ENCODE measurements at regions not wholly inside any gene's neighbourhood (a gene's known extent, or its start where the extent isn't known, plus 50 kb on each side); places are given as distances from the start of the nearest gene placed in this dataset.
"Not testable (repeated sequence)": the region's sequence is repeated elsewhere in the genome, so short reads cannot be mapped to it uniquely, and the experiment has no call there.

DNA sequence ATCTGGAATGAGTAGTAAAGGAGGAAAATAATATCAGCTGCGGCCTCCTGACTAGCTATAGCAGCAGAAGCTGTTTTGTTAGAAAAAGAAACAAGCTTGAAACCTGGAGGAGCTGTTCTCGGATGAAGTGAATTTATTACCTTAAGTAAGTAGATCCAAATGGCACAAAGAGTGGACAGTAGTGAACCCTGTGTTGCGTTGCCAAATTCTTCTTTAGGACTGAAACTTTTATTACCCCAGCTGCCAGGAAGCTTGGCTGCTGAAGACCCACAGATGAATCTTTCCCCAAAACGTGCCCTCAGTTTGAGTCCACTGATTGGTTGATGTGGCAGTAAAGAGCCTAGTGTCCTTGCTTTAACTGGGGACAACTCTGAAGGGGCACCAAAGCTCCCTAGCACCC lies 366.8 kb upstream of the GBE1 start:
- DNase-seq (ENCODE audit: low read depth in 2 of 2, low spot score in 1 of 2), result no peak

DNA sequence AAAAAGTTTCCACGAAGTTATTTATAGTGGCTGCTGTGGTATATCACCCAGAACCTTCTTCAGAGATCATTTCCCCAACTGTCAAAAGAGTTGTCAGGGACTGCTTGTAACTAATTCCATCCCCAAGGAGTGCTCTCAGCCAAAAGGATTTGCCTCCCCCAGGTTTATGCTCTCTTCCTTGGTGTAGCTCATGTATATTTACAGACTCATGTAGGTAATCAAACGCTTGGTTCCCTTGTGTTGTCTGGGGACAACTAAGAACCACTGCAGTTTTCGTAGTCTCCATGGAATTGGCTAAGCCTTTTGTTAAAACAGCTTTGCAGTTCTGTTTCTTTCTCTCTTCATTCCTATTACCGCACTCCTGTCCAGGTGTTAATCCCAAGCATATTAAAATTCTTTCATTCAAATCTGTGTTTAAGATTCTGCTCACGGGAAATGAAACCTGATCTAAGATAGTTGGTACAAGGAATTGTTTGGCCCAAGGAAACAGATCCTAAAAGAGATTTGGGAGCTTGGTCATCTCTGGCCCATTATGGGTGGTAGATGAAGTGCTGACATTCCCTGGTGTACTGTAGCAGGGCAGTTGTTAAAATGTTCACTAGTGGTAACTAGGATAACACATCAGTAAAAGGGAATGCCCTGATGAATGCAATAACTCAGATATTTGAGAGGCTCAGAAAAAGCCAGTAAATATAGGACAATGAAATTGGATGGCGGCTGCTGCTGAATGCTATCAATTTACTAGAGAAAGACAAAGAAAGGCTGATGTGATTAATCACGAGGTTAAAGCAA lies 361.3 kb upstream of the GBE1 start:
- no peak for DNase-seq (ENCODE audit: low read depth in 2 of 2, low spot score in 1 of 2)

DNA sequence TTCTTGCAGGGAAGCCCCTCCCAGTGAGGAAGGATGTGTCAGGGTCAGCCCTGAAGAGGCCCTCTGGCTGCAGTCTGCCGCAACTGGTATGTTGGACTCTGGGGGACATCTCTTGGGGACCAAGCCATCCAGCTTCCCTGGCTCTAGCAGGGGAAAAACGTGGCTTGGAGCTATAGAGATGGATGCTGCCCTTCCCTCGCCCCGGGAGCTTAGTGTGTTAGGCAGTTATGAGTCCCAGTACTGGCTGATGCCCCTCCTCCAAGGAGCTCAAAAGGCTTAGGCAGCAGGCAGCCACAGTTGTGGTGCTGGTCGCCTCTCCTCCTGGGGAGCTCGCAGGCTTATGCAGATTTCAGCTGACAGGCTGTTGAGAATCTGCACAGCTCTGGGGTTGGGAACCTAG lies 353.1 kb upstream of the GBE1 start:
- DNase-seq (ENCODE audit: low read depth in 2 of 2, low spot score in 1 of 2), result no peak

DNA sequence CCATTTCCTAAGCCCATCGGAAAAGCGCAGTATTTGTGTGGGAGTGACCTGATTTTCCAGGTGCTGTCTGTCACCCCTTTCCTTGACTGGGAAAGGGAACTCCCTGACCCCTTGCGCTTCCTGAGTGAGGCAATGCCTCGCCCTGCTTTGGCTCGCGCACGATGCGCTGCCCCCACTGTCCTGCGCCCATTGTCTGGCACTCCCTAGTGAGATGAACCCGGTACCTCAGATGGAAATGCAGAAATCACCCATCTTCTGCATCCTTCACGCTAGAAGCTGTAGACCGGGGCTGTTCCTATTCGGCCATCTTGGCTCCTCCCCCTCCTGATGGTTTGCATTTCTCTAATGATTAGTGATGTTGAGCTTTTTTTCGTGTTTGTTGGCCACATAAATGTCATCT lies 349.3 kb upstream of the GBE1 start:
- not testable (repeated sequence) for DNase-seq (ENCODE audit: low read depth in 2 of 2, low spot score in 1 of 2)

DNA sequence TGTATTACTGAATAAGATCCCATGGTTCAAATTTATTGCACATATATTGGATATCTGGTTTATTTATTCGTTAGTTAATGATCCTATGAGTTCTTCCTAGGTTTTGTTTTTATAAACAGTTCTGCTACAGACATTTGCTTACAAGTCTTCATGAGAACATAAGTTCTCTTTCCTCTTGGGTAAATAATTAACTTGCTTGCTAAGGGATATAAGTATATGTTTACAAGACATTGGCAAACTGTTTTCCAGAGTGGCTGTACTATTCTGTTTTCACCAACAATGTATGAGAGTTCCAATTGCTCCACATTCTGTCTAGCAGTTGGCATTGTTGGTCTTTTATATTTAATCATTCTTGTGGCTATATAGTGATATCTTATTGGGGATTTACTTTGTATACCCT lies 341.8 kb upstream of the GBE1 start:
- no peak for DNase-seq (ENCODE audit: low read depth in 2 of 2, low spot score in 1 of 2)

DNA sequence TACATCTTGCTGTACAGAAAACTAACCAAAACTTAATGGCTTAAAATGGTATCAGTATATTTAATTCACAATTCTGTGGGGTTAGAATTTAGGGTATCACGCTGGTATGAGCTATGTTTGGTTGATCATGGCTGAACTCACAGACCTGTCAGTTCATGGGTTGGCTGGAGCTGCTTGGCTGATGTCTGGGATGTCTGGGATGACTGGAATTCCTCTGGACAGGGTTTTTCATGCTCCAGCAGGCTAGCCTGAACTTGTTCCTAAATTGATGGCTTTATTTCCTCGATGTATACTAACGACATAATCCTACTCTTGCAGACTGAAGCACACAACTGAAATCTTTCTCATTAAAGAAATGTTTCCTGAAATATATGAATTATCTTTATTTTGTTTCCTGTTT lies 338.9 kb upstream of the GBE1 start:
- no peak for DNase-seq (ENCODE audit: low read depth in 2 of 2, low spot score in 1 of 2)

DNA sequence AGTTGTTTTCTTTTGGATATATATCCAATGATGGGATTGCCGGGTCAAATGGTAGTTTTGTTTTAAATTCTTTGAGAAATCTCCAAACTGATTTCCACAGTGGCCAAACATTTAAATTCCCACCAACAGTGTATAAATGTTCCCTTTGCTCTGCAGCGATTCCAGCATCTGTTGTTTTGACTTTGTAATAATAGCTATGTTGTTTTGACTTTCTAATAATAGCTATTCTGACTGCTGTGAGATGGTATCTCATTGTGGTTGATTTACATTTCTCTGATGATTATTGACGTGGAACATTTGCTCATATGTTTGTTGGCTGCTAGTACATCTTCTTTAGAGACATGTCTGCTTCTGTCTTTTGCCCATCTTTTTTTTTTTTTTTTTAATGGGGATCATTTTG lies 332.2 kb upstream of the GBE1 start:
- no peak for DNase-seq (ENCODE audit: low read depth in 2 of 2, low spot score in 1 of 2)

DNA sequence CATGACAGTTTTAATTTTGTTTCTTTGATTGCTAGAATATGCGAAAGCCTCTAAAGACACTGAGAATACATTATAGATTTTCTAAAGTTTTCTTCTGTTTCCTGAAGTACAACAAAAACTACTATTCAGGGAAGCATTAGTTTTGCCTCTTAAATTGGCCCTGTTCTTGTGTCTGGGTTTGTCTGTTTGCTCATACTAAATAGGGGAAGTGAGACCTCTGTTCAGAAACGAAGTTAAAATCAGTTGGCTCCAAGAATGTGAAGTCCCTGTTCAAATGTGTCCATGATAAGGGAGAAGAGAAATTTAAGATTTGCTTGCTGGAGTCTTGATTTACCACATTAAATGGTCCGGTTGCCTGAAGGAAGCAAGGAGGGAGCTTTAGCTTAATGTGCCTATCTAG lies 327.3 kb upstream of the GBE1 start:
- no peak for DNase-seq (ENCODE audit: low read depth in 2 of 2, low spot score in 1 of 2)

DNA sequence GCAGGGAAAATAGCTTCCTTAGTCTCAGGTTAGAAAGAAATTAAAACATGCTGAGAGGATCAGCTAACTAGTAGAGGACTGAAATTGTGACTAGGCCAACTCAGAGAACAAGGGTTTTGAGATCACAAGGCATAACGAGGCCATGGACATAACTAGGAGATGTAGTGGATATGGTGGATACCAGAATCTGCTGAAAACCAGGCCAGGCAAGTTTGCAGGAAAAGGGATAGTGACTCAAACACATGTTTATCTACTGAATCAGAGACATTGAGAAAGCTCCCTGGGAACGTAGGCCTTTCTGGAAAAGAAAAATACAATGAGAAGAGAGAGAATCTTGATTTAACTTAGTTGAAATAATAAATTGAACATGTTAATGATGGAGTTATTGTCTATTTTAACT lies 326.5 kb upstream of the GBE1 start:
- no peak for DNase-seq (ENCODE audit: low read depth in 2 of 2, low spot score in 1 of 2)

DNA sequence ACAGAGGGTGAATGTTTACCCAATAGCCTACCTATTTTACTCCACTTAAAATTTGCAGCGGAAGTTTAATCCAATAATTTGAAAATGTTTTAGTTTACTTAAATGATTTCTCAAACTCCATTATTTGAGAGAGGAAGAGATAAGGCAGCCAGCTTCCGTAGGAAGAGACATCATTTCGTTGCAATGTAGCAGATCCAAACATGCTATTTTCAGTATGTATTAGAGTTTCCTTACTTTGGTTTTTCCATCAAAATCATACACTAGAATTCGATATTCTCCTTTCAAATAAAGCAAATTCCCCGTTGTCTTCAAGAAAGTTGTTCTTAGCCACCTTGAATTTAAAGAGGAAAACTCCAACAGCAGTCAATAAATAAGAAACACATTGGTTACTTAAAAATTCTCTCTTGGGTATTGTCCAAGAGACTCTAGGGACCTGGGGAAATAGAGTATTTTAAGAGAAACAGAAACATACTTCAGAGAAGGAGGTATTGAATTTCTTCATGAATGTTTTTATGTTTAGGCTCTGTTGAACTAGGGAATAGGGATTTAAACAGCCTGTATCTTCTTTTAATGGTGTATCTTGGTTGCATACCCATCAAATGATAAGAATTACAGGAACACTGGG lies 324.5 kb upstream of the GBE1 start:
- DNase-seq (ENCODE audit: low read depth in 2 of 2, low spot score in 1 of 2), result no peak

DNA sequence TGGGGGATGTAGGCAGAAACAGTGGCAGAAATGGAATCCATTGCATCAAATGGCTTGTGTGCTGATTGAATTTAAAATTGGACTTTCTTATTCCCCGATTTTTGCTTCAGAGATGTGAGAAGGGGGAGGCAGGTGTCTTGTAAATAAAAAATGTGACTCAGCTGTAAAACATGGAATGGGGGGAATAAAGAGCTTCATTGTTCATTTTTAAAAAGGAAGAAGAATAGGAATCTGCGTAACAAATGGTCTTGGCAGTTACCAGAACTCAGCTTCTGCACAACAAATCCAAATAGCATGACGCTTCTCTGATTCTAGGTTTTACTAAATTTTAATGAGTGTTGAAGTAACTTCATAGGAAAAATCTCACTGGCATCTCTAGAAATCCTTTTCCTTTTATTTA lies 323.9 kb upstream of the GBE1 start:
- DNase-seq (ENCODE audit: low read depth in 2 of 2, low spot score in 1 of 2), result no peak

DNA sequence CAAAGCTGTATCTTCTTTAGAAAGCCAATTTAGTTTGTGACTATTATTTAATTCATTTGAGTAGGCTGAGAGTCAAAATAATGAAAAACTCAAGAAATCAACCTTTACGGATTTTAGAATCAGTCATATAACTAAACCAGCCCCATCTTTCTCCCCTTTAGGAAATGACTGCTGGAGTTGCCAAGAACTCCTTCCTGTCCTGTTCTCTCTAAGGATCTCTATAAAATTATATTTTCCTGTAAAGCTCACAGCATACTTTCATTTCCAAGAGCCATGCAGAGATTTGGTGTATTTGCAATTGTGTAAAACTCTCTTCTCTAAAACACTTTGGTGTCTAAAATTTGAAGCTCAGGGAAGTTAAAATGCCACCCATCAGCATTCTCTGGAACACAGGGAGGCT lies 323.4 kb upstream of the GBE1 start:
- DNase-seq (ENCODE audit: low read depth in 2 of 2, low spot score in 1 of 2), result no peak

DNA sequence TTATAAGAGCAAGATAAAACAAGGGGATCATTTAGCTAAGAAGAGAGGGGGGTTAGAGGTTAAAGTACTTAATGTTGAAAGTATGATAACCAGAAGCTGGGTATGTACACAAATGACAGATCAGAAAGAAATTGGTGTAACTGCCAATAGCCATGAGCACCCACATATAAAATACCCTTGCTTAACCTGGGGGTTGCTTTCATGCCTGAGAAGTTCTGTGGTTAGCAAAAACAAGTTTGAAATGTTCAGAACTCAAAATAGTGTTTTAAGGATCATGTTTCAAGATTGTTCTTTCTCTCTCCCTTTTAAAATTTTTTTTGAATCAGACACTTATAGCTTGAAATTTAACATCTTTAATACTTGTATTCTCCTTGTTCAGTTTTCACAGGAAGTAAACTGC lies 321.4 kb upstream of the GBE1 start:
- no peak for DNase-seq (ENCODE audit: low read depth in 2 of 2, low spot score in 1 of 2)

DNA sequence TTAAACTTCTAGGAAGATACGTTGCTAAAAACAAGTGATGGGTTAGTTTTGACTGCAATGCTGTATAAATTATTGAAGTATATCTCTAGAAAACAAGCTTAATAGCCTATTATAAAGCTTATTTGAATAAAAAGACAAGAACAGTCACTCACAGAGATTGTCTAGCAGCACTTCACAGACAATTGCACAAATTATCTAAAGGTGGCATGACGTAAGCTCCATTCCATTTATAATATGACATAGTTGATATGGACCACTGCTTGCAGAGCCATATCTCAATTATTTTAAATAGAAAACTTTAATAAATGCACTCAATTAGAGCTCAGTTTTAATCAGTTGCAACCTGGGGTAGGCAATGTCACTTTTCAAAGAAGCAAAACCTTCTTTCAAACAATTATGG lies 319.9 kb upstream of the GBE1 start:
- no peak for DNase-seq (ENCODE audit: low read depth in 2 of 2, low spot score in 1 of 2)

DNA sequence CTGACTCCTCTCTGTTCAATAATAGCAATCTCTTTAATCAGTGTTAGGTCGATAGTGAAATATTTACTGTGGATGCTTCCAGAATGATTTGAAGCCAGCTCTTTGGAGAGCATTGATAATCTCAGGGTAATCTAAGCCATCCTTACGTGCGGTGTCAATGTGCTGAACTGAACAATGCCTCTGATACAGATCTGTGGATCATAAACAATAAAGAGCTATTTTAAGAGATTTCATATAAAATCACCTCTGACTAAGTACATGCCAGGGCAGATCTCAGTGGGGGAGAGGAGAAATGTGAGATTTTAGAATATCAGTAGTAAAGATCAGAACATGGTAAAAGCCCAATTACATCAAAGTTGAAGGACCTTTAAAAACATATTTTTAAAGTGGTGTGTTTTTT lies 319.3 kb upstream of the GBE1 start:
- no peak for DNase-seq (ENCODE audit: low read depth in 2 of 2, low spot score in 1 of 2)

DNA sequence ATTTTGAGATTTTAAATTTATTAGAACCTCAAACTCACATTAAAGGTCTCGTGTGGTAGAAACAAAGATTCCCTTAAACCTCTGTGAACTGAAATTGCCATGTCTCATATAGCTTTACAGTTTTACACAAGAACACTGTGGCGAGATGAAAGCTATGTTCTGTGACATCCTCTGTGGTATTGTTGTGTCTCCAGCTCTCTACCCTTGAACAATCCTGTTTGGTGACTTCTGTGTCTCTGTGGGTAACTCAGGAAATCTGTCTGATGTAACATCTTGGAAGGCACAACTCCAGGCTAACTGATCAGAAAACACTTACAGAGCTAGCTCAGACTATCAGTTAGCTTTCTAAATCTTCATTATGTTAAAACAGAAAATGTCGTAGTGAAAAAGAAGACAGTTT lies 318.8 kb upstream of the GBE1 start:
- DNase-seq (ENCODE audit: low read depth in 2 of 2, low spot score in 1 of 2), result no peak

DNA sequence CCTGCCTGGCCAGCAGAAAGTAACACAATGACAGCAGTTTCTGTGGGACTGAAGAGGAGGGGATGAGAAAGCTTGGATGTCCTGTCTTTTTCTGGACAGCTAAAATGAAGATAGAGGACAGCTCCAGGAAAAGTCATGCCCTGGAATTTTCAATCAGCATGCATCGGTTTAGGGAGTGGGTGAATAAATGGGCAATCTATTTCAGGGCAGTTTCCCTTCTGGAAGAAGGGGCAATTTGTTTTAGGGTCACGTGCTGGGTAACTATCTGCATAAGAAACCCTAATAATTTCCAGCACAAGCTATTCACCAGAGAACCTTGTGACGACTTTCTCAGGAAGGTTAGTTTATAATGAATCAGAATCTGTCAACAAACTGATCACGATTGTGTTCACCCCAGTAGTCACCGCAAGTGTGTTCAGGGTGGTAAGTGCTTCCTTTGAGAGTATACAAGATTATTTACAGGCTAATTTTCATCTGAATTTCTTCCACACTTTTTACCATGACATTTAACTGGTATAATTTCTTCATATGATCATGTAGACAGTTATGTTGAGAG lies 318.0 kb upstream of the GBE1 start:
- DNase-seq (ENCODE audit: low read depth in 2 of 2, low spot score in 1 of 2), result no peak

DNA sequence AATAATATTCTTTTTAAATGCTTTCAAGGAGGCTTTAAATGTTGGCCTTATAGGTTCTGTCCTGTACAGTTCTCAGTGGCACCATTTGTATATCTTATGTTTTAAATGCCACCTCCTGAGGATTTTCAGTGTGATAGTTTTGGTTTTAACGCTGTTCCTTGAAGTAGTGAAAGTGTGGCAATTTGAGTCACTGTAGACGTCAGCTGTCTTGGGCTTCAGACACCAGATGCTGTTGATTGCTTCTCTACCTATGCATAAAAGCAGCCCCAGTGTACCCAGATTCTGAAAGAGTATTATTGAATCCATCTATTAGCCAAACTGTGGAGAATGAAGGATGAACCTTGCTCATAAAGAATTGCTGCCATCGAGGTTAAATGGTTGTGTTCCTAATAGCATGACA lies 316.8 kb upstream of the GBE1 start:
- DNase-seq (ENCODE audit: low read depth in 2 of 2, low spot score in 1 of 2), result no peak

DNA sequence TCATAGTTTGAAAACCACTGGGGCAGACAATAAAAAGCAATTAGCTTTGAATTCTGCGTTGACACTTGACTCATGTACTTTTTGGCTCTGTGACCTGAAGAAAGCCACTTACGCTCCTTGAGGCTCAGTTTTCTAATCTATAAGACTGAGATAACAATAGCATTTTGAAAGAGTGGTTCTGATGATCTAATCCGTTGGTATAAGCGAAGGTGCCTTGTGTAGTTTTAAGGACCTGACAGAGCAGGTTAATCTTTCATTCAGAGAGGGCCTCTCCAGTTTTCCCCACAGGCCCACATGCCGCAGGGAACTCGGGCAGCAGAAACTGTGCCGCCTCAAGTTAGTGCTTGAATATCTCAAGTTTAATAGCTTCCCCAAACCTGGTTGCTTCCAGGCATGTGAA lies 306.0 kb upstream of the GBE1 start:
- DNase-seq (ENCODE audit: low read depth in 2 of 2, low spot score in 1 of 2), result no peak

DNA sequence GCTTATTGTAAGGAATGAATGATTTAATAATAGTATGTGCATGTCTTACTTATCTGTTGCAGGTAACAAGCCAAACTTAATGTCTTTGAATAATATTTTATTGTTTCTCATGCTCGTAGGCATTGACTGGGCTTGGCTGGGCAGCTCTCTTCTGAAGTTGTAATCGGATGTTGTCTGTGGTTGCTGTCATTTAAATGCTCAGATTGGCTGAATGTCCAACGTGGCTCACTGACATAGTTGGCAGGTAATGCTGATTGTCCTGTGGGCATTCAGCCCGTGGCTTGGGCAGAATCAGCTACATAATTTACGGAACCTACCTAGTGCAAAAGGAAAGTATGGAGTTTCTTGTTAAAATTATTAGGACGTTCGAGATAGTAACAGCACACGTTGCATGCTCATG lies 297.4 kb upstream of the GBE1 start:
- DNase-seq (ENCODE audit: low read depth in 2 of 2, low spot score in 1 of 2), result no peak

DNA sequence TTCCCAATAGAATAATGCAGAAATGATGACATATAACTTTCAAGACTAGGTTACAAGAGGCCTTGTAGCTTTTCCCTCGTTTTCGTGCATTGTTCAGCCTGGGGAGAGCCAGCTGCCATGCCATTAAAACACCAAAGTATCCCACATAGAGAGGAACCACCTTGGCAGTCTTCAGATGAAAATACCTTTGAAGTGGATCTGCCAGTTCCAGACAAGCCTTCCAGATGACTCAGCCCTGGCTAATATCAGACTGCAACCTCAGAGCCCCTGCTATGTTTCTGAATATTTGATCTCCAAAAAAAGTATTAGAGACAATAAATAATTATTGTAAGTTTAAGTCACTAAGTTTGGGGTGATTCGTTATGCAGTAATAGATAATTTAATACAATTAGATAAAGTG lies 294.3 kb upstream of the GBE1 start:
- no peak for DNase-seq (ENCODE audit: low read depth in 2 of 2, low spot score in 1 of 2)

DNA sequence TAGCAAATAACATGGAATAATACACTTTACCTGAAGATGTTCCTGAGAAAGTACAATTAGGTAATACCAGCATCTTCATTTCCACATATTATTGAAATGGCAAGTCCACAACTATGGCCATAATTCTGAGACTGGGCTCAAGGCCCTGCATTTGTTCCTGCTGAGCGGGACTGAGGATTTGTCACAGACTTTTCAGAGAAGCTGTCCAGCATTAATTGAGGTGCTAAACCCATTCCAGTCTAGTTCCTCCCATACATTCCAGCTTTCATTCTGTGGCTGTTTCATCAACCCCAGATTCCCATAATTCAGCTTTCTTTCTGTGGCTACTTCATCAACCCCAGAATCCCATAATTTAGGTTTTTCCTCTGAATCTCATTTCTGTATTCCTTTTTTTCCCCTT lies 293.4 kb upstream of the GBE1 start:
- DNase-seq (ENCODE audit: low read depth in 2 of 2, low spot score in 1 of 2), result no peak

DNA sequence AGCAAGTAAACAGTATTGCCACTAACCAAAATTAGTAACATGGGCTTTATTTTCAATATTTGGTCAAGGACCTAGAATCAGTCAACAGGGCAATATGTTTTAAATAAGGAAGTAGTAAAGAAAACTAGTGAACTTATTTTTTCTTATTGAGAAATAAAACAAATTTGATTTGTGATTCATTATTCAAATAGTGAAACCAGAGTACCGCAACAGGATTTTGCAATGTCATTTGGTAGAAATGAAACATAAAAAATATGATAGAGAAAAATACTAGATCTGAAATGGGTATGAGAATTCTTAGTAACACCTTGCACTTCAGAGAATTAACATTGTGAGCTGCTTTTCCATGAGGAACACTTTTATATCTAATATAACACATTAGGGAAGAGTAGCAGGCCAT lies 291.8 kb upstream of the GBE1 start:
- DNase-seq (ENCODE audit: low read depth in 2 of 2, low spot score in 1 of 2), result no peak
